ENCODE measurements at regions not wholly inside any gene's neighbourhood (a gene's known extent, or its start where the extent isn't known, plus 50 kb on each side); places are given as distances from the start of the nearest gene placed in this dataset.

GRCh38 chr4:14878681-14879080, 123.6 kb upstream of the CPEB2 start:
- DNase-seq (ENCODE audit: low read depth) = no peak
- no peak for TF ChIP-seq CTCF (conservative IDR thresholded peaks at IDR 0.05; ENCODE audit: control insufficient read depth, insufficient read depth, low read depth, low read length)
- no peak overlapping the region for H3K4me3 ChIP-seq (ENCODE audit: control insufficient read depth, low read depth, low read length)

GRCh38 chr4:14879683-14880082, 122.6 kb upstream of the CPEB2 start:
- H3K4me3 ChIP-seq (ENCODE audit: control insufficient read depth, low read depth, low read length) = no peak overlapping the region
- no peak for DNase-seq (ENCODE audit: low read depth)
- TF ChIP-seq CTCF (conservative IDR thresholded peaks at IDR 0.05; ENCODE audit: control insufficient read depth, insufficient read depth, low read depth, low read length) = no peak

DNA sequence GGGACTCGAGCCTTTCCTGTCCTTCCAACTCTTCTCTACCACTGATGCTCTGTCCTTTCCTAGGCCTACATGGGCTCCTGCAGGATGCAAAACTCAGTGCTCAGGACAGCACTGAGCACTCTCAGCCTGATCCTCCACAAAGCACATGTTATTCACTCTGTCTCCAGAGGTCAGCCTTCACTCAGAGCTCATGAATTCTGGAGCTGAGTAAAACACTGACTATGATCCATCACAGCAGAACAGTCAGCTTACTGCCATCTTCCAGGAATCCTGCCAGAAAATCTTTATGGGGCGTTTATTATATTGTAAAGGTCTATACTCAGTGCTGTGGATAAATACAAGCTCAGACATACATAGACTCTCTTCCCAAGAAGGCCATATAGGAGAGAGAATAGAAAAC, 121.5 kb upstream of the CPEB2 start:
- DNase-seq (ENCODE audit: low read depth) = no peak
- no peak for TF ChIP-seq CTCF (conservative IDR thresholded peaks at IDR 0.05; ENCODE audit: control insufficient read depth, insufficient read depth, low read depth, low read length)
- H3K4me3 ChIP-seq (ENCODE audit: control insufficient read depth, low read depth, low read length) = no peak overlapping the region

GRCh38 chr4:14883166-14883565, 119.1 kb upstream of the CPEB2 start:
- no peak for TF ChIP-seq CTCF (conservative IDR thresholded peaks at IDR 0.05; ENCODE audit: control insufficient read depth, insufficient read depth, low read depth, low read length)
- H3K4me3 ChIP-seq (ENCODE audit: control insufficient read depth, low read depth, low read length) = no peak overlapping the region
- DNase-seq (ENCODE audit: low read depth) = no peak

- no peak overlapping the region for H3K4me3 ChIP-seq (ENCODE audit: control insufficient read depth, low read depth, low read length)
- TF ChIP-seq CTCF (conservative IDR thresholded peaks at IDR 0.05; ENCODE audit: control insufficient read depth, insufficient read depth, low read depth, low read length) = no peak
- DNase-seq (ENCODE audit: low read depth) = no peak
Observed at GRCh38 chr4:14883661-14884060, 118.6 kb upstream of the CPEB2 start.

DNA sequence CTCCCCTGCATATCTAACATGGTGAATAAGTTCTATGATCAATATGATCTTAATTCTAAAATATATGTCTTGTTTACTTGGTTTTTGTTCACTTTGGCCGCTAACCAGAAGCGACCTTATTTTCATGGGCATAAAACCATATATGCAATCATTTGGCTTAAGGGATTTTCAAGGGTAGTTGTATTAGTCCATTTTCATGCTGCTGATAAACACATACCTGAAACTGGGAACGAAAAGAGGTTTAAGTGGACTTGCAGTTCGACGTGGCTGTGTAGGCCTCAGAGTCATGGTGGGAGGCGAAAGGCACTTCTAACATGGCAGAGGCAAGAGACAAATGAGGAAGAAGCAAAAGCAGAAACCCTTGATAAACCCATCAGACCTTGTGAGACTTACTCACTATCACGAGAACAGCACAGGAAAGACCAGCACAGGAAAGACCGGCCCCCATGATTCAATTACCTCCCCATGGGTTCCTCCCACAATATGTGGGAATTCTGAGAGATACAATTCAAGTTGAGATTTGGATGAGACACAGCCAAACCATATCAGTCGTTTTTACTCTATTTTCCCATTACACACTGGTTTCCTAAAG, 114.3 kb upstream of the CPEB2 start:
- no peak for TF ChIP-seq CTCF (conservative IDR thresholded peaks at IDR 0.05; ENCODE audit: control insufficient read depth, insufficient read depth, low read depth, low read length)
- H3K4me3 ChIP-seq (ENCODE audit: control insufficient read depth, low read depth, low read length) = no peak overlapping the region
- DNase-seq (ENCODE audit: low read depth) = no peak

Data from fibroblast of mammary gland (primary cell).